B cell (primary cell): ENCODE measurements at regions not wholly inside any gene's neighbourhood (a gene's known extent, or its start where the extent isn't known, plus 50 kb on each side); places are given as distances from the start of the nearest gene placed in this dataset.

Experiments
- ATAC-seq: fragments of 200-7000 bp; cut with Tn5 transposase; one replicate; pipeline ENCODE4 v1.10.0; 2021; ENCODE audit warnings: low read depth, mild to moderate bottlenecking, moderate number of reproducible peaks, moderate library complexity
- CTCF ChIA-PET: fragments of 350-600 bp; sonication (Branson Sonifier 250); formaldehyde crosslinking; loops from one replicate; lab custom pipeline; 2021; ENCODE audit warnings: antibody characterized with exemption, inconsistent platforms; lab: Charles Lee
- POLR2A ChIA-PET: fragments of 350-600 bp; sonication (Branson Sonifier 250); formaldehyde crosslinking; loops from one replicate; lab custom pipeline; 2021; ENCODE audit warnings: antibody characterized with exemption; lab: Charles Lee
- DNase-seq: peaks from one replicate; pipeline ENCODE4 v3.0.0; 2013
- H2AFZ ChIP-seq: 2 replicates; pipeline ENCODE4 v1.6.1; 2012; ENCODE audit warnings: mild to moderate bottlenecking, low read depth, low read length; ENCODE audit not compliant: insufficient read depth, poor library complexity, severe bottlenecking
- H3K27ac ChIP-seq, 2 donors: 1 replicate in 1 of 2; 2 replicates in 1 of 2; pipeline ENCODE4 v1.5.1; 2012 to 2013; ENCODE audit warnings: low read length in 2 of 2, mild to moderate bottlenecking in 2 of 2, moderate library complexity in 1 of 2
- H3K27me3 ChIP-seq, 4 experiments: fragments of 200-600 bp in 1 of 4; sonication (generic) in 1 of 4; replicated peaks in 1 of 4; 1 replicate in 2 of 4; 2 replicates in 2 of 4; pipeline versions ENCODE4 v1.6.1 to v1.7.0; 2013 to 2016; ENCODE audit warnings: low read length in 3 of 4, mild to moderate bottlenecking in 2 of 4, mixed read lengths in 1 of 4, moderate library complexity in 1 of 4; ENCODE audit not compliant: insufficient read depth in 4 of 4, control insufficient read depth in 3 of 4; ENCODE audit errors: control extremely low read depth in 1 of 4
- H3K36me3 ChIP-seq, 2 experiments: replicated peaks in 1 of 2; 1 replicate in 1 of 2; 2 replicates in 1 of 2; pipeline versions ENCODE4 v1.6.1 to v1.7.1; 2013; ENCODE audit warnings: low read length in 1 of 2; ENCODE audit not compliant: insufficient read depth in 2 of 2, control insufficient read depth in 1 of 2; ENCODE audit errors: control extremely low read depth in 1 of 2, extremely low read depth in 1 of 2
- H3K4me1 ChIP-seq, 2 donors: fragments of 200-600 bp in 1 of 2; sonication (generic) in 1 of 2; 1 replicate in 1 of 2; 2 replicates in 1 of 2; pipeline versions ENCODE4 v1.5.1 to v1.6.1; 2013 to 2017; ENCODE audit warnings: low read length in 2 of 2; ENCODE audit not compliant: control insufficient read depth in 2 of 2, insufficient read depth in 2 of 2
- H3K4me2 ChIP-seq: replicated peaks from 2 replicates; pipeline ENCODE3; 2012; ENCODE audit warnings: mild to moderate bottlenecking, low read depth, low read length; ENCODE audit not compliant: poor library complexity, severe bottlenecking
- H3K4me3 ChIP-seq, 5 experiments: fragments of 200-600 bp in 1 of 5; sonication (generic) in 1 of 5; 1 replicate in 3 of 5; 2 replicates in 2 of 5; pipeline versions ENCODE4 v1.5.1 to v1.7.0; 2011 to 2016; ENCODE audit warnings: low read length in 4 of 5, mild to moderate bottlenecking in 4 of 5, low read depth in 2 of 5, control low read depth in 1 of 5, moderate library complexity in 1 of 5; ENCODE audit not compliant: insufficient read depth in 1 of 5; ENCODE audit errors: control extremely low read depth in 1 of 5, extremely low read depth in 1 of 5
- H3K79me2 ChIP-seq: fragments of 200-600 bp; sonication (generic); one replicate; pipeline ENCODE4 v1.6.0; 2016; ENCODE audit warnings: low read length; ENCODE audit not compliant: control insufficient read depth, insufficient read depth
- H3K9ac ChIP-seq: fragments of 200-600 bp; sonication (generic); 2 replicates; pipeline ENCODE4 v1.6.1; 2017; ENCODE audit warnings: mild to moderate bottlenecking, low read length, moderate library complexity
- H3K9me3 ChIP-seq, 3 donors: one replicate each; pipeline versions ENCODE4 v1.6.1 to v1.7.1; 2013; ENCODE audit warnings: low read length in 2 of 3; ENCODE audit not compliant: control insufficient read depth in 2 of 3, insufficient read depth in 1 of 3; ENCODE audit errors: control extremely low read depth in 1 of 3
- H4K20me1 ChIP-seq: 2 replicates; pipeline ENCODE4 v1.6.0; 2012; ENCODE audit warnings: mild to moderate bottlenecking, low read length; ENCODE audit not compliant: insufficient read depth, control insufficient read depth, poor library complexity, severe bottlenecking
- H3K27ac Mint-ChIP-seq: one replicate; pipeline ENCODE4 v1.8.0; 2021; ENCODE audit warnings: mixed read lengths
- H3K27me3 Mint-ChIP-seq: one replicate; pipeline ENCODE4 v1.8.0; 2021; ENCODE audit warnings: mixed read lengths
- H3K4me1 Mint-ChIP-seq: one replicate; pipeline ENCODE4 v1.8.0; 2021; ENCODE audit warnings: mixed read lengths
- H3K4me3 Mint-ChIP-seq: one replicate; pipeline ENCODE4 v1.8.0; 2021; ENCODE audit warnings: mixed read lengths
- H3K9me3 Mint-ChIP-seq: one replicate; pipeline ENCODE4 v1.8.0; 2022; ENCODE audit warnings: mixed read lengths; ENCODE audit not compliant: insufficient read depth
- CTCF ChIP-seq: fragments of 200-600 bp; IDR thresholded peaks from one replicate; pipeline ENCODE4 v1.8.0; 2022; ENCODE audit warnings: antibody characterized with exemption, mild to moderate bottlenecking
- EZH2 ChIP-seq: IDR thresholded peaks from 2 replicates; pipeline ENCODE4 v1.6.1; 2012; ENCODE audit warnings: borderline replicate concordance, low read depth, mild to moderate bottlenecking, moderate library complexity, low read length; ENCODE audit not compliant: insufficient read depth, poor library complexity, severe bottlenecking
- WGBS: methylation state at CpG from one replicate; pipeline ENCODE4 v1.1.5; 2013; ENCODE audit warnings: missing lambda C conversion rate; ENCODE audit not compliant: insufficient coverage; 5-methylcytosine and 5-hydroxymethylcytosine counted together
- intact Hi-C: fragments of 100-400 bp; cut with micrococcal nuclease; formaldehyde crosslinking; loops from one replicate; pipeline ENCODE4 v1.10.0; 2022

- Mint-ChIP-seq H3K4me1 (no peaks in the 10 kb centered on the region), H3K9me3 (no peaks in the 10 kb centered on the region), H3K27ac (no peak overlapping the region), H3K4me3 (no peak overlapping the region), H3K27me3 (peaks cover 14% of the 10 kb centered on the region)
- no peak overlapping the region for H3K4me3 ChIP-seq
- DNase-seq: no peak
- ATAC-seq: no peak
- TF ChIP-seq CTCF (no peak), EZH2 (no peak)
- no peaks in the 10 kb centered on the region for H4K20me1 ChIP-seq
- H3K27me3 ChIP-seq: peaks cover 0 to 4% (median 0%) of the 10 kb centered on the region in 4 experiments
- H3K79me2 ChIP-seq: no peaks in the 10 kb centered on the region
- H3K4me1 ChIP-seq: no peaks in the 10 kb centered on the region
- intact Hi-C loops: no loop called here
- no peak overlapping the region for H3K4me2 ChIP-seq
- no CpG with 5 or more reads among the region's 3 CpGs for WGBS
- H2AFZ ChIP-seq: no peak overlapping the region
- ChIA-PET CTCF (no interaction called here), POLR2A (no interaction called here)
- H3K9ac ChIP-seq: no peak overlapping the region
- H3K9me3 ChIP-seq: peaks cover 0 to 3% (median 0%) of the 10 kb centered on the region in 3 donors
- no peak overlapping the region for H3K27ac ChIP-seq
- no peaks in the 10 kb centered on the region for H3K36me3 ChIP-seq
These were observed 217.1 kb upstream of the GHITM start for GRCh38 chr10:83921984-83922860.

GRCh38 chr10:83925133-83925532 is 214.2 kb upstream of the GHITM start:
- H3K9me3 ChIP-seq: peaks cover 0 to 3% (median 0%) of the 10 kb centered on the region in 3 donors
- Mint-ChIP-seq H3K27ac (no peak overlapping the region), H3K4me3 (no peak overlapping the region), H3K4me1 (no peaks in the 10 kb centered on the region), H3K9me3 (no peaks in the 10 kb centered on the region), H3K27me3 (peaks cover 18% of the 10 kb centered on the region)
- ChIA-PET CTCF (no interaction called here), POLR2A (no interaction called here)
- ATAC-seq (no peak), DNase-seq (no peak)
- intact Hi-C loops: no loop called here
- no peak overlapping the region for H3K27ac ChIP-seq
- WGBS: 46% methylated on average over 5 of the region's 5 CpGs
- H2AFZ ChIP-seq: no peak overlapping the region
- no peak overlapping the region for H3K9ac ChIP-seq
- H3K27me3 ChIP-seq: peaks cover 0 to 4% (median 0%) of the 10 kb centered on the region in 4 experiments
- H3K4me1 ChIP-seq: no peaks in the 10 kb centered on the region
- no peaks in the 10 kb centered on the region for H3K79me2 ChIP-seq
- no peaks in the 10 kb centered on the region for H4K20me1 ChIP-seq
- H3K4me2 ChIP-seq: no peak overlapping the region
- TF ChIP-seq CTCF: no peak
- TF ChIP-seq EZH2: no peak
- no peak overlapping the region for H3K4me3 ChIP-seq
- H3K36me3 ChIP-seq: no peaks in the 10 kb centered on the region
